ENCODE measurements at regions not wholly inside any gene's neighbourhood (a gene's known extent, or its start where the extent isn't known, plus 50 kb on each side); places are given as distances from the start of the nearest gene placed in this dataset.

DNA sequence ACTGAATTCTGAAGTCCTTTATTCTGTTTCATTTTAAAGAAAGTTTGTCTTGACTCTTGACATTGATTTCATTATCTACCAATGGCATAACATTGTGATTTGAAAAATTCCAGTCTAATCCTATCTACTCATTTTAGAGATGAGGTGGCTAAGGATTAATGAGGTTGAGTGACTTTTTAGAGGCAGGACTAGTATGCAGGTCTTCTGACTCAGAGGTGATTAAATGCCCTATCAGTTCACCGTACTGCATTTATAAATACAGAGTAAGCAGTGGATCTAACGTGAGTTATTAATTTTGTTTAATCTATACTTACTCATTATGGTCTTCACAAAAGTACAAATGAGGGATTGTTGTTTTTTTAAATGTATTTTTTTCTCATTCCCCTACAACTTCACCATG lies 277.6 kb downstream of the PTBP2 start:
- no peak overlapping the region for H3K4me3 ChIP-seq (ENCODE audit: low read depth, low read length)
- TF ChIP-seq MYC (IDR thresholded peaks at IDR 0.05; ENCODE audit: low read depth, low read length), result no peak
- TF ChIP-seq, protein P1, sequence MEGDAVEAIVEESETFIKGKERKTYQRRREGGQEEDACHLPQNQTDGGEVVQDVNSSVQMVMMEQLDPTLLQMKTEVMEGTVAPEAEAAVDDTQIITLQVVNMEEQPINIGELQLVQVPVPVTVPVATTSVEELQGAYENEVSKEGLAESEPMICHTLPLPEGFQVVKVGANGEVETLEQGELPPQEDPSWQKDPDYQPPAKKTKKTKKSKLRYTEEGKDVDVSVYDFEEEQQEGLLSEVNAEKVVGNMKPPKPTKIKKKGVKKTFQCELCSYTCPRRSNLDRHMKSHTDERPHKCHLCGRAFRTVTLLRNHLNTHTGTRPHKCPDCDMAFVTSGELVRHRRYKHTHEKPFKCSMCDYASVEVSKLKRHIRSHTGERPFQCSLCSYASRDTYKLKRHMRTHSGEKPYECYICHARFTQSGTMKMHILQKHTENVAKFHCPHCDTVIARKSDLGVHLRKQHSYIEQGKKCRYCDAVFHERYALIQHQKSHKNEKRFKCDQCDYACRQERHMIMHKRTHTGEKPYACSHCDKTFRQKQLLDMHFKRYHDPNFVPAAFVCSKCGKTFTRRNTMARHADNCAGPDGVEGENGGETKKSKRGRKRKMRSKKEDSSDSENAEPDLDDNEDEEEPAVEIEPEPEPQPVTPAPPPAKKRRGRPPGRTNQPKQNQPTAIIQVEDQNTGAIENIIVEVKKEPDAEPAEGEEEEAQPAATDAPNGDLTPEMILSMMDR (IDR thresholded peaks at IDR 0.05; ENCODE audit: low read depth, low read length), result no peak
- TF ChIP-seq POLR2A (IDR thresholded peaks at IDR 0.05; ENCODE audit: extremely low read depth, insufficient read length), result no peak
- TF ChIP-seq, protein P2, sequence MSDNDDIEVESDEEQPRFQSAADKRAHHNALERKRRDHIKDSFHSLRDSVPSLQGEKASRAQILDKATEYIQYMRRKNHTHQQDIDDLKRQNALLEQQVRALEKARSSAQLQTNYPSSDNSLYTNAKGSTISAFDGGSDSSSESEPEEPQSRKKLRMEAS (IDR thresholded peaks at IDR 0.05; ENCODE audit: low read depth, low read length), result no peak
- DNase-seq (ENCODE audit: low read depth), result no peak

GRCh38 chr1:97004054-97004453 lies 282.5 kb downstream of the PTBP2 start:
- no peak overlapping the region for H3K4me3 ChIP-seq (ENCODE audit: low read depth, low read length)
- no peak for DNase-seq (ENCODE audit: low read depth)
- TF ChIP-seq, protein P1 (IDR thresholded peaks at IDR 0.05; ENCODE audit: low read depth, low read length), result no peak
- TF ChIP-seq MYC (IDR thresholded peaks at IDR 0.05; ENCODE audit: low read depth, low read length), result no peak
- TF ChIP-seq, protein P2 (IDR thresholded peaks at IDR 0.05; ENCODE audit: low read depth, low read length), result no peak
- no peak for TF ChIP-seq POLR2A (IDR thresholded peaks at IDR 0.05; ENCODE audit: extremely low read depth, insufficient read length)

- TF ChIP-seq, protein P1 (IDR thresholded peaks at IDR 0.05; ENCODE audit: low read depth, low read length), result no peak
- TF ChIP-seq, protein P2 (IDR thresholded peaks at IDR 0.05; ENCODE audit: low read depth, low read length), result no peak
- no peak for TF ChIP-seq POLR2A (IDR thresholded peaks at IDR 0.05; ENCODE audit: extremely low read depth, insufficient read length)
- TF ChIP-seq MYC (IDR thresholded peaks at IDR 0.05; ENCODE audit: low read depth, low read length), result no peak
- no peak for DNase-seq (ENCODE audit: low read depth)
- H3K4me3 ChIP-seq (ENCODE audit: low read depth, low read length), result no peak overlapping the region
Observed at GRCh38 chr1:97004743-97005142, 283.2 kb downstream of the PTBP2 start.

DNA sequence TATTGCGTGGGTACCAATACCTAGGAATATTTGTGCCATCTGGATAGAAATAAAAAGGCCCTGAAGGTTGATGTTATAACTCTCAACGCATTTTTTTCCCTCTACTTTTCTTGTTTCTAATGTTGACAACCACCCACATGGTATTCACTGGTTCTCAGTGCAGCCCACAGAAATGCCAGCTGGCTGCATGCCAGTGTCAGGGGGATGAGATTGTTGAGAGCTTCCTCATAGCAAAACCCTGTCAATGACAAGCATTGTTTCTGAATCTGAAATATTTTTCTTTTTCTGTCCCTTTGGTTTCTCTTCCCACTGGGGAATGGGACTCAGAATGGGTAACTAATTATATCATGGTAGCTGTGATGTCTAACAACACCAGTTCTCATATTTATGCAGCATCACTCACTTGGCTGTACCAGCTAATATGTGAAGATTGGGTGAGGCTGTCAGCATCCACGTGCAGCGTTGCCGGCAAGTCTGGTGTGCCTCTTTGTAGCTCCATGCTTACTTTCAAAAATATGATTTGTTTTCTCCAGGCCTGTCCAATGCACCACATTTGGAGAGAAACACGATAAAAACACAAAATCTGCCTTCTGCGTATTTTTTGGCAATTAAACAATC lies 284.6 kb downstream of the PTBP2 start:
- no peak overlapping the region for H3K4me3 ChIP-seq (ENCODE audit: low read depth, low read length)
- DNase-seq (ENCODE audit: low read depth), result no peak
- TF ChIP-seq, protein P2 (IDR thresholded peaks at IDR 0.05; ENCODE audit: low read depth, low read length), result no peak
- TF ChIP-seq, protein P1 (IDR thresholded peaks at IDR 0.05; ENCODE audit: low read depth, low read length), result no peak
- no peak for TF ChIP-seq POLR2A (IDR thresholded peaks at IDR 0.05; ENCODE audit: extremely low read depth, insufficient read length)
- no peak for TF ChIP-seq MYC (IDR thresholded peaks at IDR 0.05; ENCODE audit: low read depth, low read length)

DNA sequence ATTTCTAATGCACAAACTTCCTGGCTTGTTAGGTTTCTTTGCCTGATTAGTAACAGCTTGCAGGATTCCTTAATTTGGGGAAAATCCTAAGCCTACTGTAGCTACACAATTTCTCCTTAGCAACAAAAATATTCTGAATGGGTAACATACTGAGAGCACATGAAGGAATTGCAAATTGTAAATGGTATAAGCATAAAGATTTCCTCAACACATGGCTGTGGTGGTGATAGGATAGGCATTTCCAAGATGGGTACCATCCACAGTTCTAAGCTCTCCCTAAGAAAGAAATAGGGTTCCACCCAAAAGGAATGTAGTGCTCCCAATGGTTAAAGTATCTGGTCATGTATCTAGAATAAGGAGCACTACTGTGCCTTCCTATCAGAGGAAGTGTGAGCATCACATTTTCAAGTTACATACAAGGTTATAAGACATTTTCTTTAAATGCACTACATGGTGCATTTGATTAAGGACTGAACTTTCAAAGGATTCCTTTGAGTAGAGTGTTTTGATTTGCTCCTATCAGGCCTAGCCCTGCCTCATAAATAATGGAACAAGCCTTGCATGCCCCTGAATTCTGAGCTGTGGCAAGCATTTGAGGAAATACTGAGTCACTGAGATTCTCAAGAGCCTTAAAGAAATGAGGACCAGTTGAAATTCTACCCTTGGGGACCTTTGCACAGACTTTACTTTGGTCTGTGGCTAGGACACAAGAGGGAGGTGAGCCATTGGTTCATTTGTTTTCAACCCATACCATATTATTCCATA lies 286.4 kb downstream of the PTBP2 start:
- DNase-seq (ENCODE audit: low read depth), result no peak
- H3K4me3 ChIP-seq (ENCODE audit: low read depth, low read length), result no peak overlapping the region
- TF ChIP-seq, protein P2 (IDR thresholded peaks at IDR 0.05; ENCODE audit: low read depth, low read length), result no peak
- TF ChIP-seq MYC (IDR thresholded peaks at IDR 0.05; ENCODE audit: low read depth, low read length), result no peak
